ENCODE measurements at regions not wholly inside any gene's neighbourhood (a gene's known extent, or its start where the extent isn't known, plus 50 kb on each side); places are given as distances from the start of the nearest gene placed in this dataset.
A peak's percentile ranks its signal among the peaks of the same experiment; 100 is the strongest.

DNA sequence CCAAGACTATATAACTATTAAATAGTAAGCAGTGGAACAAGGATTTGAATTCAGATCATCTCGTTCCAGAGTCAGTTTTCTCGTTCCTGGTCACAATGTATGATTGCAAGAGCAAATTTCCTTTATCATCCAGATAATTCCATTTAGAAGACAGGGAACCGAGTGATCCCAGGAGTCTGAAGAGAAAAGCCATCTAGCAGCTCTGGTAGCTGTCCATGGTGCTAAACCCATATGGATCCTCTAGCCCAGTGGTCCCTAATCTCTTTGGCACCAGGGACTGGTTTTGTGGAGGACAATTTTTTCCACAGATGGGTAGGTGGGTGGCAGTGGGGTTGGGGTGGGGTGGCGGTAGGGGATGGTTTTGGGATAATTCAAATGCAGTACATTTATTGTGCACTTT lies 229.4 kb downstream of the PTPRU start:
- TF ChIP-seq REST (IDR thresholded peaks at IDR 0.05; ENCODE audit: insufficient read depth in 1 of 2, low read depth in 2 of 2, low read length in 2 of 2) (peak; percentile 81 to 96), POLR2AphosphoS5 (IDR thresholded peaks at IDR 0.05; ENCODE audit: low read depth, low read length) (no peak)

DNA sequence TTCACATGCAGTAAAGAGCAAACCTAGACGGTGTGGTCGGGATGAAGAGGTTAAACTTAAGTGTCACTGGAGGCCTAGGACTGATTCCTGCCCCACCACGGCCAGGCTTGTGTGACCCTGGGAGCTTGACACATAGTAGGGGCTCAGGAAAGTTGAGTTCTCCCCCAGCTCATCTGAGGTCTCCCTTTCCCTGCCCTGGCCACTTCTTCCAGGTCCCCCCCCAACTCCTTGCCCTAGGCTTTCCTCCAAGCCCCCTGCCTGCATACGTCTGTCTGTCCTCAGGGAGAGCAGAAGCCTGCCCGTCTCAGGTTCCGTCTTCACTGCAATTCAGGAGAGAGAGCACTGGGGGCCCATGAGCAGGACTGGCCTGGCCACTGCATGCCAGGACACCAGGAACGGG lies 225.8 kb downstream of the PTPRU start:
- TF ChIP-seq FOXP2 (optimal IDR thresholded peaks at IDR 0.05; ENCODE audit: borderline replicate concordance, extremely low read depth, extremely low read length, insufficient read depth) (no peak), TAF1 (IDR thresholded peaks at IDR 0.05; ENCODE audit: borderline replicate concordance, insufficient read depth, low read length) (no peak), REST (IDR thresholded peaks at IDR 0.05; ENCODE audit: insufficient read depth in 1 of 2, low read depth in 2 of 2, low read length in 2 of 2) (no peak), SIN3A (IDR thresholded peaks at IDR 0.05; ENCODE audit: borderline replicate concordance, insufficient read depth, low read length) (no peak), POLR2AphosphoS5 (IDR thresholded peaks at IDR 0.05; ENCODE audit: low read depth, low read length) (no peak)

GRCh38 chr1:29461115-29461739 lies 224.9 kb downstream of the PTPRU start:
- TF ChIP-seq FOXP2 (optimal IDR thresholded peaks at IDR 0.05; ENCODE audit: borderline replicate concordance, extremely low read depth, extremely low read length, insufficient read depth) (no peak), POLR2AphosphoS5 (IDR thresholded peaks at IDR 0.05; ENCODE audit: low read depth, low read length) (no peak), SIN3A (IDR thresholded peaks at IDR 0.05; ENCODE audit: borderline replicate concordance, insufficient read depth, low read length) (no peak)

- TF ChIP-seq REST (IDR thresholded peaks at IDR 0.05; ENCODE audit: insufficient read depth in 1 of 2, low read depth in 2 of 2, low read length in 2 of 2), result no peak
- no peak for TF ChIP-seq SIN3A (IDR thresholded peaks at IDR 0.05; ENCODE audit: borderline replicate concordance, insufficient read depth, low read length)
- TF ChIP-seq FOXP2 (optimal IDR thresholded peaks at IDR 0.05; ENCODE audit: borderline replicate concordance, extremely low read depth, extremely low read length, insufficient read depth), result no peak
- no peak for TF ChIP-seq TAF1 (IDR thresholded peaks at IDR 0.05; ENCODE audit: borderline replicate concordance, insufficient read depth, low read length)
- no peak for TF ChIP-seq POLR2AphosphoS5 (IDR thresholded peaks at IDR 0.05; ENCODE audit: low read depth, low read length)
Measured at GRCh38 chr1:29460694-29461093, 224.4 kb downstream of the PTPRU start.

- TF ChIP-seq REST (IDR thresholded peaks at IDR 0.05; ENCODE audit: insufficient read depth in 1 of 2, low read depth in 2 of 2, low read length in 2 of 2) (no peak), SIN3A (IDR thresholded peaks at IDR 0.05; ENCODE audit: borderline replicate concordance, insufficient read depth, low read length) (no peak), TAF1 (IDR thresholded peaks at IDR 0.05; ENCODE audit: borderline replicate concordance, insufficient read depth, low read length) (no peak), FOXP2 (optimal IDR thresholded peaks at IDR 0.05; ENCODE audit: borderline replicate concordance, extremely low read depth, extremely low read length, insufficient read depth) (no peak), POLR2AphosphoS5 (IDR thresholded peaks at IDR 0.05; ENCODE audit: low read depth, low read length) (no peak)
Measured at GRCh38 chr1:29460041-29460610, 223.8 kb downstream of the PTPRU start.

All from PFSK-1 (cell line).